CD4-positive, alpha-beta T cell (primary cell): ENCODE measurements at regions not wholly inside any gene's neighbourhood (a gene's known extent, or its start where the extent isn't known, plus 50 kb on each side); places are given as distances from the start of the nearest gene placed in this dataset.

ENCODE experiments used
- ATAC-seq: fragments of 200-7000 bp; cut with Tn5 transposase; one replicate; pipeline ENCODE4 v1.10.0; 2022; ENCODE audit warnings: mild to moderate bottlenecking; ENCODE audit not compliant: poor library complexity
- CTCF ChIA-PET: fragments of 350-600 bp; sonication (Branson Sonifier 250); formaldehyde crosslinking; loops from one replicate; lab custom pipeline; 2021; ENCODE audit warnings: antibody characterized with exemption, inconsistent platforms; lab: Charles Lee
- POLR2A ChIA-PET: fragments of 350-600 bp; sonication (Branson Sonifier 250); formaldehyde crosslinking; loops from one replicate; lab custom pipeline; 2021; ENCODE audit warnings: antibody characterized with exemption, inconsistent platforms; lab: Charles Lee
- DNase-seq, 14 experiments: peaks; one replicate each; pipeline ENCODE4 v3.0.0-alpha.2; 2013 to 2020; ENCODE audit warnings: mixed read lengths in 2 of 14
- H3K27ac ChIP-seq, 2 donors: one replicate each; pipeline versions ENCODE4 v1.5.1 to v1.7.0; 2013; ENCODE audit warnings: low read length in 2 of 2, low read depth in 1 of 2, mild to moderate bottlenecking in 1 of 2
- H3K27me3 ChIP-seq, 2 experiments: 1 replicate in 1 of 2; 2 replicates in 1 of 2; pipeline versions ENCODE4 v1.6.1 to v1.7.0; 2013; ENCODE audit warnings: low read length in 2 of 2, control low read depth in 1 of 2, mild to moderate bottlenecking in 1 of 2, moderate library complexity in 1 of 2; ENCODE audit not compliant: insufficient read depth in 2 of 2, control insufficient read depth in 1 of 2
- H3K36me3 ChIP-seq: one replicate; pipeline ENCODE4 v1.6.1; 2013; ENCODE audit warnings: low read length, control low read depth; ENCODE audit not compliant: insufficient read depth
- H3K4me1 ChIP-seq: one replicate; pipeline ENCODE4 v1.6.1; 2013; ENCODE audit warnings: low read length, control low read depth; ENCODE audit not compliant: insufficient read depth
- H3K4me3 ChIP-seq: one replicate; pipeline ENCODE4 v1.5.1; 2013; ENCODE audit warnings: mild to moderate bottlenecking, low read length, moderate library complexity
- H3K9me3 ChIP-seq, 2 experiments: 1 replicate in 1 of 2; 2 replicates in 1 of 2; pipeline versions ENCODE4 v1.6.1 to v1.7.0; 2013; ENCODE audit warnings: low read length in 2 of 2, mild to moderate bottlenecking in 2 of 2, control low read depth in 1 of 2, moderate library complexity in 1 of 2; ENCODE audit not compliant: control insufficient read depth in 1 of 2, insufficient read depth in 1 of 2
- H3K27ac Mint-ChIP-seq: one replicate; pipeline ENCODE4 v1.8.0; 2020; ENCODE audit warnings: mixed read lengths
- H3K27me3 Mint-ChIP-seq: one replicate; pipeline ENCODE4 v1.8.0; 2021; ENCODE audit warnings: mixed read lengths
- H3K36me3 Mint-ChIP-seq: one replicate; pipeline ENCODE4 v1.8.0; 2021; ENCODE audit warnings: low read depth, mixed read lengths
- H3K4me1 Mint-ChIP-seq: one replicate; pipeline ENCODE4 v1.8.0; 2021; ENCODE audit warnings: low read depth, mixed read lengths
- H3K4me3 Mint-ChIP-seq: one replicate; pipeline ENCODE4 v1.8.0; 2020; ENCODE audit warnings: mild to moderate bottlenecking, mixed read lengths
- H3K9me3 Mint-ChIP-seq: one replicate; pipeline ENCODE4 v1.8.0; 2020; ENCODE audit warnings: mixed read lengths
- intact Hi-C, 2 experiments: fragments of 100-400 bp; cut with DNase I in 1 of 2; cut with micrococcal nuclease in 1 of 2; formaldehyde crosslinking; loops; one replicate each; pipeline versions ENCODE4 v1.15.1 to v1.9.0; 2023 to 2025; cut with DNase I, micrococcal nuclease
- TF ChIP-seq, protein P1 (sequence below): fragments of 200-600 bp; IDR thresholded peaks from one replicate; pipeline ENCODE4 v1.8.0; 2022; ENCODE audit warnings: antibody characterized with exemption, mild to moderate bottlenecking

DNA sequence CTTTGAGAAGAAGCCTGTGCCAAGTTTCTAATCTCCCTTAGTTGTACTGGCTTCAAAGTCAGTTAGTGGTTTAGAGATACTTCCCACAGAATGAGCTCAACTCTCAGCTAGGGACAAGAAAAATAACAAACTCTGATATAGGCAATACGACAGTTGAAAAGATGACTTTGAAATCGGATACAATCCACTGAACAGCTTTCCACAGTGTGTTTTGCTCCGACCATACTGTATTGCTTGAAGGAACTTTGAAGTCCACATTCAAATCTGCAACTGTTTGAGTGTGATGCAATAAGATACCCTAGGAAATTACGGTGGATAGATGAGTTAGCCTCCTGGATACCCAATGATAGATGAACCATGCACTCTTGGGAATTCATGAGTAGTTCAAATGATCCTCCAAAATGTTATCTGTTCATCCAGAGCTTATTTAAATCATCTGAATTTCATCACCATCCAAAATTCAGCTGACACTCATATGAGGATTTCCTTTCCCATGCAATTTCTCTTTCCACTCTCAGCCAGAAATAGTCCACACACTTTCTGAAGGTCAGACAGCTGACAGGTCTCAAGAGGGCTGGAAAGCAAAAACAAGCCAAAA is 443.8 kb downstream of the HAO1 start:
- H3K27me3 Mint-ChIP-seq: no peaks in the 10 kb centered on the region
- no peaks in the 10 kb centered on the region for H3K36me3 ChIP-seq
- POLR2A ChIA-PET: no interaction called here
- no peaks in the 10 kb centered on the region for H3K36me3 Mint-ChIP-seq
- peaks cover 15% of the 10 kb centered on the region for H3K9me3 Mint-ChIP-seq
- no peaks in the 10 kb centered on the region for H3K27me3 ChIP-seq
- H3K27ac ChIP-seq: no peak overlapping the region
- H3K9me3 ChIP-seq: peaks cover 0 to 4% of the 10 kb centered on the region in 2 experiments
- H3K27ac Mint-ChIP-seq: no peak overlapping the region
- no peak for DNase-seq
- intact Hi-C loops: no loop called here
- H3K4me1 ChIP-seq: no peaks in the 10 kb centered on the region
- TF ChIP-seq, protein P1, sequence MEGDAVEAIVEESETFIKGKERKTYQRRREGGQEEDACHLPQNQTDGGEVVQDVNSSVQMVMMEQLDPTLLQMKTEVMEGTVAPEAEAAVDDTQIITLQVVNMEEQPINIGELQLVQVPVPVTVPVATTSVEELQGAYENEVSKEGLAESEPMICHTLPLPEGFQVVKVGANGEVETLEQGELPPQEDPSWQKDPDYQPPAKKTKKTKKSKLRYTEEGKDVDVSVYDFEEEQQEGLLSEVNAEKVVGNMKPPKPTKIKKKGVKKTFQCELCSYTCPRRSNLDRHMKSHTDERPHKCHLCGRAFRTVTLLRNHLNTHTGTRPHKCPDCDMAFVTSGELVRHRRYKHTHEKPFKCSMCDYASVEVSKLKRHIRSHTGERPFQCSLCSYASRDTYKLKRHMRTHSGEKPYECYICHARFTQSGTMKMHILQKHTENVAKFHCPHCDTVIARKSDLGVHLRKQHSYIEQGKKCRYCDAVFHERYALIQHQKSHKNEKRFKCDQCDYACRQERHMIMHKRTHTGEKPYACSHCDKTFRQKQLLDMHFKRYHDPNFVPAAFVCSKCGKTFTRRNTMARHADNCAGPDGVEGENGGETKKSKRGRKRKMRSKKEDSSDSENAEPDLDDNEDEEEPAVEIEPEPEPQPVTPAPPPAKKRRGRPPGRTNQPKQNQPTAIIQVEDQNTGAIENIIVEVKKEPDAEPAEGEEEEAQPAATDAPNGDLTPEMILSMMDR: no peak
- ATAC-seq: no peak
- H3K4me1 Mint-ChIP-seq: no peaks in the 10 kb centered on the region
- CTCF ChIA-PET: no interaction called here
- H3K4me3 Mint-ChIP-seq: no peak overlapping the region
- H3K4me3 ChIP-seq: no peak overlapping the region

- Histone ChIP-seq H3K27me3 (no peaks in the 10 kb centered on the region), H3K4me1 (no peaks in the 10 kb centered on the region), H3K36me3 (no peaks in the 10 kb centered on the region), H3K4me3 (no peak overlapping the region), H3K9me3 (peaks cover 0 to 3% of the 10 kb centered on the region in 2 experiments), H3K27ac (no peak overlapping the region)
- TF ChIP-seq, protein P1: no peak
- Mint-ChIP-seq H3K27ac (no peak overlapping the region), H3K4me1 (no peaks in the 10 kb centered on the region), H3K36me3 (no peaks in the 10 kb centered on the region), H3K4me3 (no peak overlapping the region), H3K9me3 (peaks cover 15% of the 10 kb centered on the region), H3K27me3 (no peaks in the 10 kb centered on the region)
- POLR2A ChIA-PET: no interaction called here
- CTCF ChIA-PET: no interaction called here
- intact Hi-C loops: no loop called here
- DNase-seq (no peak), ATAC-seq (no peak)
Observed at GRCh38 chr20:7497985-7498384, 442.3 kb downstream of the HAO1 start.

- ChIA-PET CTCF (no interaction called here), POLR2A (no interaction called here)
- ATAC-seq: no peak
Observed at GRCh38 chr20:7499201-7499600, 441.1 kb downstream of the HAO1 start.

More at GRCh38 chr20:7499201-7499600, 441.1 kb downstream of the HAO1 start:
- intact Hi-C loops: no loop called here
- H3K9me3 ChIP-seq: no peaks in the 10 kb centered on the region
- no peak overlapping the region for H3K27ac Mint-ChIP-seq
- no peaks in the 10 kb centered on the region for H3K27me3 Mint-ChIP-seq
- H3K27ac ChIP-seq: no peak overlapping the region
- no peaks in the 10 kb centered on the region for H3K27me3 ChIP-seq
- H3K4me1 ChIP-seq: no peaks in the 10 kb centered on the region
- H3K9me3 Mint-ChIP-seq: peaks cover 13% of the 10 kb centered on the region
- TF ChIP-seq, protein P1: no peak
- H3K4me3 Mint-ChIP-seq: no peak overlapping the region
- no peaks in the 10 kb centered on the region for H3K36me3 Mint-ChIP-seq
- no peak for DNase-seq
- H3K4me1 Mint-ChIP-seq: no peaks in the 10 kb centered on the region
- no peaks in the 10 kb centered on the region for H3K36me3 ChIP-seq
- H3K4me3 ChIP-seq: no peak overlapping the region
